ENCODE measurements at regions not wholly inside any gene's neighbourhood (a gene's known extent, or its start where the extent isn't known, plus 50 kb on each side); places are given as distances from the start of the nearest gene placed in this dataset.

- TF ChIP-seq REST (IDR thresholded peaks at IDR 0.05) (no peak), CTCF (IDR thresholded peaks at IDR 0.05; ENCODE audit: low read depth, low read length, missing input control) (no peak), TAF1 (conservative IDR thresholded peaks at IDR 0.05) (no peak), JUND (IDR thresholded peaks at IDR 0.05) (no peak), HNF4G (IDR thresholded peaks at IDR 0.05) (no peak), HNF4A (conservative IDR thresholded peaks at IDR 0.05) (no peak), RAD21 (IDR thresholded peaks at IDR 0.05) (no peak)
Measured at GRCh38 chr12:42669553-42669952, 80.0 kb upstream of the PRICKLE1 start.

Data from liver (tissue), 3 donors.